ENCODE measurements at regions not wholly inside any gene's neighbourhood (a gene's known extent, or its start where the extent isn't known, plus 50 kb on each side); places are given as distances from the start of the nearest gene placed in this dataset.
"Not testable (repeated sequence)": the region's sequence is repeated elsewhere in the genome, so short reads cannot be mapped to it uniquely, and the experiment has no call there.

- DNase-seq (ENCODE audit: low spot score) = no peak
Observed at GRCh38 chrX:150239946-150240642, 123.0 kb upstream of the MAMLD1 start.

- DNase-seq (ENCODE audit: low spot score) = no peak
Observed at GRCh38 chrX:150240643-150240970, 122.5 kb upstream of the MAMLD1 start.

GRCh38 chrX:150253959-150254620 lies 109.0 kb upstream of the MAMLD1 start:
- no peak for DNase-seq (ENCODE audit: low spot score)

GRCh38 chrX:150254909-150255308 lies 108.2 kb upstream of the MAMLD1 start:
- no peak for DNase-seq (ENCODE audit: low spot score)

GRCh38 chrX:150255441-150256296 lies 107.4 kb upstream of the MAMLD1 start:
- no peak for DNase-seq (ENCODE audit: low spot score)

GRCh38 chrX:150256297-150256650 lies 106.8 kb upstream of the MAMLD1 start:
- DNase-seq (ENCODE audit: low spot score) = no peak

GRCh38 chrX:150257353-150258175 lies 105.6 kb upstream of the MAMLD1 start:
- no peak for DNase-seq (ENCODE audit: low spot score)

GRCh38 chrX:150258176-150258425 lies 105.0 kb upstream of the MAMLD1 start:
- no peak for DNase-seq (ENCODE audit: low spot score)

GRCh38 chrX:150258463-150259430 lies 104.4 kb upstream of the MAMLD1 start:
- DNase-seq (ENCODE audit: low spot score) = no peak

GRCh38 chrX:150262456-150262855 lies 100.7 kb upstream of the MAMLD1 start:
- no peak for DNase-seq (ENCODE audit: low spot score)

GRCh38 chrX:150268839-150269355 lies 94.2 kb upstream of the MAMLD1 start:
- DNase-seq (ENCODE audit: low spot score) = no peak

GRCh38 chrX:150269605-150270254 lies 93.4 kb upstream of the MAMLD1 start:
- DNase-seq (ENCODE audit: low spot score) = no peak

GRCh38 chrX:150270622-150271021 lies 92.5 kb upstream of the MAMLD1 start:
- DNase-seq (ENCODE audit: low spot score) = no peak

- DNase-seq (ENCODE audit: low spot score) = not testable (repeated sequence)
Observed at GRCh38 chrX:150273575-150274294, 89.4 kb upstream of the MAMLD1 start.

- DNase-seq (ENCODE audit: low spot score) = no peak
Observed at GRCh38 chrX:150282953-150283352, 80.2 kb upstream of the MAMLD1 start.

- DNase-seq (ENCODE audit: low spot score) = no peak
Observed at GRCh38 chrX:150291014-150291413, 72.1 kb upstream of the MAMLD1 start.

GRCh38 chrX:150293311-150294013 lies 69.7 kb upstream of the MAMLD1 start:
- no peak for DNase-seq (ENCODE audit: low spot score)

GRCh38 chrX:150298841-150299551 lies 64.1 kb upstream of the MAMLD1 start:
- DNase-seq (ENCODE audit: low spot score) = no peak

- DNase-seq (ENCODE audit: low spot score) = no peak
Observed at GRCh38 chrX:150299579-150299978, 63.5 kb upstream of the MAMLD1 start.
